ENCODE measurements at regions not wholly inside any gene's neighbourhood (a gene's known extent, or its start where the extent isn't known, plus 50 kb on each side); places are given as distances from the start of the nearest gene placed in this dataset.
"Not testable (repeated sequence)": the region's sequence is repeated elsewhere in the genome, so short reads cannot be mapped to it uniquely, and the experiment has no call there.

DNA sequence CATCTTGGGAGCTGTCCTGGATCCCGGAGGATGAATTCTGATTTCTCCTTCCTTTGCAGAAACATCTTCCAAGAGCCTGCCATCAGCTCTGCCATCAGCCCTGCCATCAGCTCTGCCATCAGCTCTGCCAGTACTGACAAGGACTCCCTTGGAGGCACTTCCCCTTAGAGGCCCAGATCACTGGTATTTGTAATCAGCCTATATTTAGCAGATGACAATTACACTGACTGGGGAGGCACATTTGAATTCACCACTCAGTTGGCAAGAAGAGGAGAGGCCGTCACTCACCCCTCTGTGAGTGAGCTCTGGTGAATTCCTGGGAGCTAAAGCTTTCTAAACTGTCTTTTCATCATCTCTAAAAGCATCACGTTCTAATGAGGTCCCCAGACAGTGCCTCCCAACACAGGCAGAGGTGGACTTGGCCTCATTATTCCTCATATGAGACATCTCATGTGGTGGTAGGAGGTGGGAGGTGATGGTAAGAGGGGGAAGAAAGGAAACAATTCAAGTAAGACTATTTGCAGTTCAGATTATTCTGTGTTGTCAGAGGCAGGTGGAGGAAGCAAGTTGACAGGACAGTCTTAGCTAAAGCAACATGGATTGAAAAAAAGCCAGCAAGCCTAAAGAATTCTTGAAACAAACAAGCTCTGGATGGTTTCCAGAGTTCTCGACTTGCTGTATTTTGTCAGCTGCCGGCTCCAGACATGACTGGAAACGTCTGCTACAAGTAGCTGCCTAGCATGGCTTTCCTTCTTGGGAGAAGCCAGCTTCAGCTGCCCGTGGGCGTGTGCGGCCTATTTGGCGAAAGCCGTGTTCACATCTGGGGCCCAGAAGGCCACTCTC lies 771.7 kb downstream of the TBC1D22A start:
- DNase-seq (ENCODE audit: low read depth in 2 of 2, low spot score in 1 of 2), result no peak

DNA sequence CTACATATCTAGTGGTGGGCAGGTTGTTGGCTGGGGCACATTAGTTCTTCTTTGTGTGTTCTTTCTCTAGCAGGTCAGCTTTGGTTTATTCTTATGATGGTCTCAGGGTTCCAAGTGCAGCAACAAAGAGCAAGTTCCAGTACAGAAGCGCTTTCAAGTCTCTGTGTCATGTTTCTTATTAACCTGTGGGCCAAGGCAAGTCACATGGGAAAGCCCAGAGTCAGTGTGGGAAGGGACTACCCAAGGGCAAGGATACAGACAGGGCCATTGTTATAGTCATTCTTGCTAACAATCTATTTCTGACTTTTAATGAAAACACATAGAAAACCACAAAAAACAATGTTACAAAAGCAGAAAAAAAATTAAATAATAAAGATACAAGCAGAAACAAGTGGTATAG lies 754.6 kb downstream of the TBC1D22A start:
- DNase-seq (ENCODE audit: low read depth in 2 of 2, low spot score in 1 of 2), result no peak

DNA sequence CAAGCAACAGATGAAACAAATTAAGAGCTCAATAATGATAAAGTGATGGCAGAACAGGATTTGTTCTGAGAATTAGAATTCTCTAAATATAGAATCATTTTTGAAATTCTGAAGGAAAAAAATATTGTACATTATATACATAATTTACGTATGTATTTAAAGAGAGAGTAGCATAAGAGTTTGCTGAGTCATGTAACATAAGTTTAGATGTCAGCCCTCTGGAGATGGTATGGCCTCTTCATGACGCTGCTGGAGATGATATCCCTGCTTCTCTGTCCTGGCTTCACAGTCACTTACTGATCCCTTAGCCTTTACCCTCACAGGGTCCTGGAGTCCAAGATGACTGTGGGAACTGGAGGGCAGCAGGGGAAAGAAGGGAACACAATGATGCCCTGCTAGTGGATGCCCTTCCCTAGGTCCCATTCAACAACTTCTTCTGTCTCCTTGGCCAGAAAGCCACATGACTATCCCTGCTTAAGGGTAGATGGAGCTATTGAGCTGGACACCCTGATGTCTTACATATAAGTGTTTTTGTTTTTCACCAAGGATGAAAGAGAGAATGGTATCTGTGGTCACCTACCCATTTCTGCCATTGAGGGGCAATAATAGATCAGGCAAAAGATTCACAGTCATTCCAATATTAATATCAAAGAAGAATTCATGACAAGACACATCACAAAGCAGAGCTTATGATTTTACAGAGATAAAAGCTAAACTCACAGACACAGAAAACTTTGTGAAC lies 753.1 kb downstream of the TBC1D22A start:
- DNase-seq (ENCODE audit: low read depth in 2 of 2, low spot score in 1 of 2), result no peak

DNA sequence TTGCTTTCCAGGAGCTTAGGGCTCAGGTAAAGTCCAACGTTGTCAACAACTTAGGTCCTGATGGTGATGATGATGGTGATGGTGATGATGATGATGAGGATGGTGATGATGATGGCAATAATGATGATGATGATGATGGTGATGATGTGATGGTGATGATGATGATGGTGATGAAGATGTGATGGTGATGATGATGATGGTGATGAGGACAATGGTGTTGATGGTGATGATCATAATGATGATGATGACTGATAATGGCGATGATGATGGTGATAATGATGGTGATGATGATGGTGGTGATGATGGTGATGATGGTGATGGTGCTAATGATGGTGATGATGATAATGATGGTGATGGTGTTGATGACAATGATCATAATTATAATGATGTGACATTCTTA lies 750.2 kb downstream of the TBC1D22A start:
- DNase-seq (ENCODE audit: low read depth in 2 of 2, low spot score in 1 of 2), result no peak

DNA sequence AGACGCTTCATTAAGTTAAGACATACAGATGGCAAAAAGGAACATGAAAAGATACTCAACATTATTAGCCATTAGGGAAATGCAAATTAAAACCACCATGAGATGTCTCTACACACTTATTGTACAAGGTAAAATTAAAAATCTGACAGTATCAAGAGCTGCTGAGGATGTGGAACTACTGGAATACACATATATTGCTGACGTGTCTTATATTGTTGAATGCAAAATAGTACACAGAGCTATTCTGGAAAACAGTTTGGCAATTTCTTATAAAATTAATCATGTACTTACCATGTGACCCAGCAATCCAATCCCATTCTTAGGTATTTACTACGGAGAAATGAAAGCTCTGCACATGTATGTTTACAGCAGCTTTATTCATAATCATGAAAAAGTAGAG lies 742.5 kb downstream of the TBC1D22A start:
- no peak for DNase-seq (ENCODE audit: low read depth in 2 of 2, low spot score in 1 of 2)

DNA sequence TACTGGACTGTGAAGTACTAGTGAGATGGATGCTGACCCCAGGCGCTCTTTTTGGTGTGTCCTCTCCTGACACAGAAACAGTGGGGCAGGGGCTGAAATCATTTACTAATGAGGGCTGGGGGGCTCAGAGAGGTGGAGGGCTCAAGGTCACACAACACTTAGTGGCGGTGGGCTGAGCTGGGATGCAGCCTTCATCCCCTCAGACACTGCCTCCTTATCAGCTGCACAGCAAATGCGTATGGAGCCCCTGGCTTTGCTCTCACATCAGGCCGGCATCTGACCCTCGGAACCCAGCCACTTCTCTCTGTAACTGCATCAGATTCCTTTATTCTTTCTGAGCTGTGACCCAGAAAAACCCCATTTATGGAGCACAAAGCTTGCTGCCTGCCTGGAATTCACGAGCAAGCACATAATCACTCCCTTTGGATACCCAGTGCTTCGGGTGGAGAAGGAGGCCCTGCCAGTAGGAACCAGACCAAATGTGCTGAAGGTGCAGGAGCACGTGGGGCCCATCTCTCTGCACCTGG lies 736.6 kb downstream of the TBC1D22A start:
- no peak for DNase-seq (ENCODE audit: low read depth in 2 of 2, low spot score in 1 of 2)

DNA sequence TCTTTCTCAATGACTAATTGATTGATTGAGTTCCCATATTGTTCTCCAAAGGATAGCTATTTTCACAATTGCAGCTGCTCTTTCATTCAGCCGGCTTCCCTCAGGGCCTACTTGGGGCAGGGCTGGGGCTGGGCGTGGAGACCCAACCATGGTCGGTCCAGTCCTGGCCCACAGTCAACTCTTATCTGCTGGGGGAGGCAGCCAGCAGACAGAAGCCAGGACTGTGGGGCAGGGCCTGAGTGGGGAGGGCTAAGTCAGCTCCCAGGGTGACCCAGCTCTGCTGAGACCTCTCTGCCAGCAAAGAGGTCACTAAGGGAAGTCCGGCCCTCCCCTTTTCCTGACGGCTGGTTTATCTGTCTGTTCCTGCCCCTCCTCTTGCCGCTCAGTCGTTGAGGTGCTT lies 735.2 kb downstream of the TBC1D22A start:
- DNase-seq (ENCODE audit: low read depth in 2 of 2, low spot score in 1 of 2), result no peak

DNA sequence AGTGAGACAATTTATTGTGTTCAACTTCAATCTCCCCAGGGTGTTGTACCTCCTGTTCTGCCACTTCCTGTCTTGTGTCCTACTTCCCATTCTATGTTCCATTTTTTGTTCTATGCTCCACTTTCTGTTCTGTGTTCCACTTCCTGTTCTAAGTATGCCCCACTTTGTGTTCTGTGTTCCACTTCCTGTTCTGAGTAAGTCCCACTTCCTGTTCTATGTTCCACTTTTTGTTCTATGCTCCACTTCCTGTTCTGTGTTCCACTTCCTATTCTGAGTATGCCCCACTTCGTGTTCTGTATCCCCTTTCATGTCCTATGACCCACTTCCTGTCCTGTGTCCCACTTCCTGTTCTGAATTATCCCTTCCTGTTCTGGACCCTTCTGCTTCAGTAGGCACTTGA lies 732.7 kb downstream of the TBC1D22A start:
- no peak for DNase-seq (ENCODE audit: low read depth in 2 of 2, low spot score in 1 of 2)

DNA sequence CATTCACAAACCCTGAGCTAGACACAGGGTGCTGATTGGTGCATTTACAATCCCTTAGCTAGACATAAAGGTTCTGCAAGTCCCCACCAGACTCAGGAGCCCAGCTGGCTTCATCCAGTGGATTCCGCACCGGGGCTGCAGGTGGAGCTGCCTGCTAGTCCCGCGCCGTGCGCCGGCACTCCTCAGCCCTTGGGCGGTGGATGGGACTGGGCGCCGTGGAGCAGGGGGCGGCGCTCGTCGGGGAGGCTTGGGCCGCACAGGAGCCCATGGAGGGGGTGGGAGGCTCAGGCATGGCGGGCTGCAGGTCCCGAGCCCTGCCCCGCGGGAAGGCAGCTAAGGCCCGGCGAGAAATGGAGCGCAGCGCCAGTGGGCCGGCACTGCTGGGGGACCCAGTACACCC lies 725.7 kb downstream of the TBC1D22A start:
- DNase-seq (ENCODE audit: low read depth in 2 of 2, low spot score in 1 of 2), result not testable (repeated sequence)

DNA sequence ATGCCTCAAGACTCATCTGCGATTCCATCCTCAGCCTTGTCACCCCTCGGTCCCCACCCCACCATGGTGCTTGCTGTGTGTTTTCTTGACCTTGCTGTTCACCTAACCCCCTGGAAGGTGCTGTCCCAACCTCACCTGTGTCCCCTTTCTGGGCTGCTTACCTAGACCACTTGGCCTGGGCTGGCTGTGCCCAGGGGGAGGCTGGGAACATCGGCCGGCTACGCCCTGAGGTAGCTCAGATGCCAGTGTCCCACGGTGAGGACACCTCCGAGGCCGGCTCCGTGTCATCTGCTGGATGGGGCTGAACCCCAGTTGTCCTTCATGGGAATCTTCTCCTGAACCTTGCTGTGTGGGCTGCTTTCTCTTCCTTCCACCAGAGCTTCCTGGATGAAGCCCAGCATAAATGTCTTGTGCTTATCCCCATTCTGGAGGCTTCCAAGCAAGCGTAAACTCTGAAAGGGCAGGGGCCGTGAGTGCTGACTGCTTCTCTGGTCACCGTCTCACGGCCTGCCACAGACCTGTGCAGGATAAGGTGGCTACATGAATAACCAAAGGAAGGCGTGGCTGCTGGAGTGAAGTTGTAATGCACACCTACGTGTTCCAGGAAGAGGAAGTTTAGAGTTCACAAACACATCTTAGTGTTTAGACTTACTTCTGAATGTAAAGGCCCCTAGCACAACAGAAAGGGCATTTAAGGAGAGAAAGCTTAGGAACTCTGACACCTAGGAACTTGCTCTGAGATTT lies 724.3 kb downstream of the TBC1D22A start:
- no peak for DNase-seq (ENCODE audit: low read depth in 2 of 2, low spot score in 1 of 2)

DNA sequence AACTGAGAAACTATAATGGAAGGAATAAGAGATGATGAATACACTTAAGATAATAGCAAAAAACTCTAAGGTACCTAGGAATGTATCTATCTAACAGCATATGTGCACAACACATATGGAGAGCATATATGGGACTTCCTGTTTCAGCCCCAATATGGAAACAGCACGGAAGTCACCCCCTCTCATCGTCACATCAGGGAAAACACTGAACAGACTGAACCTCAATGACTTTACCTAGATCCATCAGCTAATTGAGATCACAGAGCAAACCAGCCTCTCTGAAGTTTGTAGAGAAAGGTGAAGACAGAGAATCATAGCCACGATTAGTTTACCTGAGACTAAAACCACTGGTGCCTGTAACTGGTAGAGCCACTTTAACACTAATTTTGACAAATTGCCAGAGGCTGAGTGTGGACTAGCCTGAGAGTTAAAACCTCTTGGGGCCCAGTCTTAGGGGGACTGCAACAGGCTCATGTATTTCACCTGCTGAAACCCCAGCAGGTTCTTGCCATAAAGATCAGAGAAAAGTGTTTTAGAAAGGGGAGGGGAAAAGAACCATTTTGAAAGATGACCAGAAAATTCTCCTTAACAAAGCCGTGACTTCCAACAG lies 722.6 kb downstream of the TBC1D22A start:
- DNase-seq (ENCODE audit: low read depth in 2 of 2, low spot score in 1 of 2), result no peak

DNA sequence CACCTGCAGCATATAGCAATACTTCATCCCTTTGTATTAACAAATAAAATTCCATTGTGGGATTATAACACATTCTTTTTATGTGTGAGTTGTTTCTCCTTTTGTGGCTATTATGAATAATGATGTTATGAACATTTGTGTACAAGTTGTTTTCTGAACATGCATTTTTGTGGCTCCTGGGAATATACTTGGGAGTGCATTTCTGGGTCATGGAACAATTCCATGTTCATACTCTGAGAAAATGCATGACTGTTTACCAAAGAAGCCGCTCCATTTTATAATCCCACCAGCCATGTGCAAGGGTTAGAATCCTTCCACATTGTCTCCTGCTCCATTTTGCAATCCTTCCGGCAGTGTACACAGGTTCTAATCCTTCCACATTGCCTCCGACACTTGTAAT lies 713.8 kb downstream of the TBC1D22A start:
- no peak for DNase-seq (ENCODE audit: low read depth in 2 of 2, low spot score in 1 of 2)

DNA sequence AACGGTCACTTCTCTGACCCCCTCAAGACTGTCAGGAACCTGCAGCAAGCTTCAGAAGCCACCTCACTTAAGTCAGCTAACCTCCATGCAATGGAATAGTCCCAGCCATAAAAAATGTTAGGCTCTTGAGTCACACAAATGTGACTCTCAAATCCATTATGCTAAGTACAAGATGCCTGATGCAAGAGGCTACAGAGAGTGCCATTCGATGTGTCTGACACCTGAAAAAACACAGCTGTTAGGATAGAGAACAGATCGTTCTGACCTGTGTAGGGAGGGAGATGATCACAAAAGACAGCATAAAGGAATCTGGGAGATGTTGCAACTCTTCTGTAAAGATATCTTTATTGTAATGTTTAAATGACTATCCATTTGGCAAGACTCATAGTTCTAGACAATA lies 712.4 kb downstream of the TBC1D22A start:
- DNase-seq (ENCODE audit: low read depth in 2 of 2, low spot score in 1 of 2), result no peak

DNA sequence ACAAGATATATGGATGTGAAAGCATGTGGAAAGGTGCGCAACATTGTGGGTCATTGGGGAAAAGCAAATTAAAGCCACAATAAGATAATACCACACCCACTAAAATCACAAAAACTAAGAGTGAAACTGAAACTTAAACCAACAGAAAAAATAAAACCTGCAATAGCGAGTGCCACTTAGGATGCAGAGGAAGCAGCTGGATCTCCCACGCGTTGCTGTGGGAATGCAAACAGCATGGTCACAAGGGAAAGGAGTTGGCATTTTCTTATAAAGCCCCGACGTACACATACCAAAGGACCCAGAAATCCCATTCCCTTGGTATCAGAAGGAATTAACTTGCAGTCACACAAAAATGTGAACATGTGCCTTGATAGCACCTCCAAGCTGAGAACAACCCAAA lies 712.0 kb downstream of the TBC1D22A start:
- no peak for DNase-seq (ENCODE audit: low read depth in 2 of 2, low spot score in 1 of 2)

DNA sequence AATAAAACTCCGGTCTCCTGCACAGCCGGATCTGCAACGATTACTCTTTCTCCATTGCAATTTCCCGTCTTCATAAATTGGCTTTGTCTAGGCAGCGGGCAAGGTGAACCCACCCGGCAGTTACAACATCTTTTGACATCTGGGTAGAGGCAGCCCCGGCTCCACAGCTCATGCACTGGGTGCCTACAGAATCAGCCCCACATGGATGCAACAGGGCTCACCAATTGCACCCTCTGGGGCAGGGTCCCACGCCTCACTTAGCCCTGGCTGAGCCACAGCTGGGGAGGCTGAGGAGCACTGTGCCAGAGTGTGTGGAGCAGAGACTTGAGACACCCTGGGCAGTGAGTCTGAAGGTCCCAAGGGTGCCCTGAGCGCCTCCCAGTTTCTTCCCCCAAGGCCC lies 710.2 kb downstream of the TBC1D22A start:
- no peak for DNase-seq (ENCODE audit: low read depth in 2 of 2, low spot score in 1 of 2)

DNA sequence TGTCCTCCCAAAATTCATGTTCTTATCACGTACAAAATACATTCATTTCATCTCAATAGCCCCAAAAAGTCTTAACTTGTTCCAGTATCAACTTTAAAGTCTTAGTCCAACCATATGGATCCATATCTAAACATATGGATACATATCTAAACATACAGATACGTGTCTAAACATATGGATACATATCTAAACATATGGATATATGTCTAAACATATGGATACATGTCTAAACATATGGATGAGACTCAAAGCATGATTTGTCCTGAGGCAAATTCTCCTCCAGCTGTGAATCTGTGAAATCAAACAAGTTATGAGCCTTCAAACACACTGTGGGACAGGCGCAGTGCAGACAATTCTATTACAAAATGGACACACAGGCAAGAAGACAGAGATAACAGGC lies 709.0 kb downstream of the TBC1D22A start:
- no peak for DNase-seq (ENCODE audit: low read depth in 2 of 2, low spot score in 1 of 2)

DNA sequence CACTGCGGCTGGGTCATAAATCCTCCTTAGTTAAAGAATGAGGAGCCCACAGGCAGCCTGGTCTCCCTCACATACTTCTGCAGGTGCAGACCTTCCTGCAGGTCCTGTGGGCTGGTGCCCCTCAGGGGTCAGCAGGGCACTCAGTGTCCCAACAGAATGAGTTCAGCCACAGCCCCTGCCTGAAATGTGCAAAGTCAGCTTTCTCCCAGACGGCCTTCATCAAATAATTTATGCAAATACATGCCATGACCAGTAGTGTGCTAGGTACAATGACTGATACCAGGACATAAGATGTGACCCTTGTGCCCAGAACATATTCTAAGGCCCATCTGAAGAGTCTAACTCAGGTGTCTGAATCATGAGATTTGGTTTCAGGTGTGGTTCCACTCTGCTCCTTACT lies 703.4 kb downstream of the TBC1D22A start:
- DNase-seq (ENCODE audit: low read depth in 2 of 2, low spot score in 1 of 2), result no peak

DNA sequence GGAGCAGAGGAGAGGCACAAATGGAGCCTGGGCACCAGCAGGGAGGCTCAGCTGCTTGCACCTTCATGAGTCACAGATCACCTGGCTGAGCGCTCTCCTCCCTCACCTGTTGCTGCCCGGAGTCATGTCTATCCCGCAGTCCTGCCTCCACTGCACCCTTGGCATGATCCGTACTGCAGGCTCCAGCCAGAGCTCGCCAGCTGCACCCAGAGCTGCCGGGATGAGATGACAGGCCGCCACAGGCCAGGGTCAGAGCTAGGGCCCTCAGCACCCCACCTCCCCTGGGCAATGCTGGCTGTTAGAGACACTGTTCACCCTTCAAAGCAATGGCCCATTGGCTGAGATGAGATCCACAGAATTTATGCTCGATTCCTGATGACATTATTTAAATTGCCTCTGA lies 702.8 kb downstream of the TBC1D22A start:
- DNase-seq (ENCODE audit: low read depth in 2 of 2, low spot score in 1 of 2), result no peak

DNA sequence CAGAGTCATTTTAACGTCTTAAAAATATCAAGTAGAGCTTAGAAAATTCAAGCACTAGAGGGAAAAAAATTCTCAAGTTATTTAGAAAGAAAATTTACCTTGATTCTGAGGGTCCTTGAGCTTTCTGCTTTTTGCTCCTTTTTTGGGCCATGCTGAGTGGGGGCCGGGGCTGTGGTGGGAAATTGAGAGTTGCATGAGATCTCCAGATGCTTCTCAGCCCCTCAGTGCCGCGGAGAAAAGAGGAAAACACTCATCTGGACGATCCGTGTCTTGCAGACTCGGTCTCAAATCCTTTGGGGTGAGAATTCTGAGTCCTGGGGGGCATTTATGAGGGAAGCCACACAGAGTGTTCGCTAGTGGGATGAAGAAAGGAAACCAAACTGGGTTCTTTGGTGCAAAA lies 700.8 kb downstream of the TBC1D22A start:
- no peak for DNase-seq (ENCODE audit: low read depth in 2 of 2, low spot score in 1 of 2)

DNA sequence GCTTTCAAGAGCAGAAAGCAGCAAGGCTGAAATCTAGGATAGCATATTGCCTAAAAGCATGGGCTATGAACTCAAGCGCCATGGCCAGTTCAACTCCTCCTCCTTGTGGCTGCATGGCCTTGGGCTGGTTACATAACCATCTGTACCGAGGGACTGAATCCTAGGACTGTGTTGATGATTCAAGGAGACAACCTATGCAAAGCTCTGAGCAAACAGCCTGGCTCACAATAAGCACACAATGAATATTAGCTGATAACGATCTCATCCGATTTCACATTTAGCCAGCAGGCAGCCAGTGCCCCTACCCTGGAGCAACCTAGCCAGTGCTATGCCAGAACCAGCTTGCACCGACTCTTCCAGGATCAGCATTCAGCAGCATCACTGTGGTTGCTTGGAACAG lies 698.4 kb downstream of the TBC1D22A start:
- no peak for DNase-seq (ENCODE audit: low read depth in 2 of 2, low spot score in 1 of 2)

DNA sequence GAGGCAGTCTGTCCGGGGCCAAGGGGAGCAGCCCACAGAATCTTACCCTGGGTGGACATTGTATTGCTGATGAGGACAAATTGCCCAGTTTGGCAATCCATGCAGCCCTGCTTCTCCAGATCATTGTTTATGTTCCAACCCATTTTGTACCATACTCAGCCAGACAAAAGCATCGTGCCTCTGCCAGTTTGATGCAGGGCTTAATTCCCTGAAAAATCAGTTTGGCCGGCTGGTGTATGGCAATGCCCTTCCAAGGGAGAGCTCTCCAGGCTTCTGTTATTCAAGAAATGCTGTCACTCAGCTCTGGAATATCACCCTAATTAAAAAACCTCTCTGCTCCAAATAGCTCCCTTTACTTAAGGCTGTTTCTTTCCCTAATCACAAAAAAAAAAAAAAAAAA lies 697.7 kb downstream of the TBC1D22A start:
- no peak for DNase-seq (ENCODE audit: low read depth in 2 of 2, low spot score in 1 of 2)

Data from stimulated activated CD8-positive, alpha-beta memory T cell treated with anti-CD3 and anti-CD28 coated beads, Interleukin-4, amount 100 ng/mL, for 4 hours (primary cell).